ENCODE measurements at regions not wholly inside any gene's neighbourhood (a gene's known extent, or its start where the extent isn't known, plus 50 kb on each side); places are given as distances from the start of the nearest gene placed in this dataset.

DNA sequence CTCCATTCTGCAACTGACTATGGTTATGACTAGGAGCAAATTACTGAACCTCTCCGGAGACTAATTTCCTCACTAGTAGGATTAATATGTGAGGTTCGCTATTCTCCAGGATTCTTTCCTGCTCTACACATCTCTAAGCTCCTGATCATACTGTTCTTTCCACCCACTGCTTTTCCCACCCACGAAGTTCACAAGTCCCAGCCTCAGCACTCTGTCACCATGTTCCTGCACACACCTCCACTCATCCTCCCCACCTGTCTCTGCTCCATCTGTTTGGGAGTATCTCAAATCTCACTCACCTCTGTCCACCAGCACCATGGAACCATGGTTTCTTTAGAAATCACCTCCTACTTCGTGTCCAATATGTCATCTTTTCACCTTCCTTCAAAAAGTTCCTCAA lies 185.3 kb downstream of the LRATD1 start:
- no peak overlapping the region for H3K4me3 ChIP-seq
- no peaks in the 10 kb centered on the region for H3K36me3 ChIP-seq (ENCODE audit: insufficient read depth, low read length)
- no peak overlapping the region for H3K27ac ChIP-seq
- H3K9ac ChIP-seq (ENCODE audit: insufficient read length) = no peak overlapping the region
- TF ChIP-seq FOXP2 (optimal IDR thresholded peaks at IDR 0.05; ENCODE audit: control extremely low read depth, extremely low read length, insufficient read depth) (no peak), POLR2AphosphoS5 (IDR thresholded peaks at IDR 0.05; ENCODE audit: borderline replicate concordance, low read depth, low read length) (no peak), EZH2 (IDR thresholded peaks at IDR 0.05) (no peak)
- no peaks in the 10 kb centered on the region for H3K9me3 ChIP-seq (ENCODE audit: low read depth, low read length)
- DNase-seq (ENCODE audit: low read depth, low spot score) = no peak

DNA sequence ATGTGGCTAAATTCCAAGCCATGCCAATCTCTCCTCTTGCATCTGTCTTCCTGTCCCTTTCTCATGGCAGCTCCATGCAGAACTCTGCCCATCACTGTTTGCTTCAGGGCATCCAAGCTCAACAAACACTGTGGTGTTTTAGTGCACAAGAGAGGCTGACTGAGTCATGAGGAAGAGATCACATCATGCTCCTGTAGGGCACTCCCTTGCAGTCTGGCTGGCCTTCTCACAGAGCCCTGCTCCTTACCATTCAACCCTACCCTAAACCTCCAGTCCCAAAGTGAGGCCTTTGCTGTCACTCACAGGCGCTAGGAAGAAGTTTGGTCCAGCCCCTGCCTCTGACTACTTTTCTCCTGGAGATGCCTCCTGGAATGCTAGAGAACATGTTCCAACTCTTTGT lies 194.0 kb downstream of the LRATD1 start:
- Histone ChIP-seq H3K9me3 (ENCODE audit: low read depth, low read length) (no peaks in the 10 kb centered on the region), H3K4me3 (no peak overlapping the region), H3K36me3 (ENCODE audit: insufficient read depth, low read length) (no peaks in the 10 kb centered on the region), H3K27ac (no peak overlapping the region), H3K9ac (ENCODE audit: insufficient read length) (no peak overlapping the region)
- DNase-seq (ENCODE audit: low read depth, low spot score) = no peak
- no peak for TF ChIP-seq FOXP2 (optimal IDR thresholded peaks at IDR 0.05; ENCODE audit: control extremely low read depth, extremely low read length, insufficient read depth)
- TF ChIP-seq EZH2 (IDR thresholded peaks at IDR 0.05) = no peak
- no peak for TF ChIP-seq POLR2AphosphoS5 (IDR thresholded peaks at IDR 0.05; ENCODE audit: borderline replicate concordance, low read depth, low read length)

DNA sequence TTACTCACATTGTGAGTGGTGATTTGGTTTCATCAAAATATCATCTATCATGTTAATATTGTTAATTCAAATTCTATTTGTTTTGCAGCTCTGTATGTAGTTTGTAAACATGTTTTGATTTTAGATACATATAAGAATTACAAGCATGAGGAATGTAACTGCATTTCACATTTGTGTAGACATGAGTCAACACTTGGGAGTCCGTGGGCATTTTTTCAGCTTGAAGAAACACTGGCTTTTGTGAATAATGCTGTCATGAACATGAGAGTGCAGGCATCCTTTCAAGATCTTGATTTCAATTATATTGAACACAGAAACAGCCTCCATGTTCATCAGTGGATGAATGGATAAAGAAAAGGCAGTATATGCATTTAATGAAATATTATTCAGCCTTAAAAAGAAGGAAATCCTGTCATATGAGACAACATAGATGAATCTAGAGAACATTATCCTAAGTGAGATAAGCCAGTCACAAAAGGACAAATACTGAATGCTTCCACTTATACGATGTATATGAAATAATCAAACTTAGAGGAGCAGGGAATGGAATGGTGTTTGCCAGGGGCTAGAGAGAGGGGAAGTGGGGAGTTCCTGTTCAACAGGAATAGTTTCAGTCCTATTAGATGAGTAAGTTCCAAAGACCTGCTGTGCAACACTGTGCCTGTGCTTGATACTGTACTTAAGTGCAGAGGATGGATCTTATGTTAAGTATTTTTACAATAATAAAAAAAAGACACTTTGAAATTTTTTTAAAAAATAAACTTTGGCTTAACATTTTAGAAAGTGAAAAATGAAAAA lies 194.9 kb downstream of the LRATD1 start:
- Histone ChIP-seq H3K36me3 (ENCODE audit: insufficient read depth, low read length) (no peaks in the 10 kb centered on the region), H3K9ac (ENCODE audit: insufficient read length) (no peak overlapping the region), H3K4me3 (no peak overlapping the region), H3K27ac (no peak overlapping the region), H3K9me3 (ENCODE audit: low read depth, low read length) (no peaks in the 10 kb centered on the region)
- no peak for TF ChIP-seq EZH2 (IDR thresholded peaks at IDR 0.05)
- TF ChIP-seq FOXP2 (optimal IDR thresholded peaks at IDR 0.05; ENCODE audit: control extremely low read depth, extremely low read length, insufficient read depth) = no peak
- no peak for TF ChIP-seq POLR2AphosphoS5 (IDR thresholded peaks at IDR 0.05; ENCODE audit: borderline replicate concordance, low read depth, low read length)
- no peak for DNase-seq (ENCODE audit: low read depth, low spot score)

DNA sequence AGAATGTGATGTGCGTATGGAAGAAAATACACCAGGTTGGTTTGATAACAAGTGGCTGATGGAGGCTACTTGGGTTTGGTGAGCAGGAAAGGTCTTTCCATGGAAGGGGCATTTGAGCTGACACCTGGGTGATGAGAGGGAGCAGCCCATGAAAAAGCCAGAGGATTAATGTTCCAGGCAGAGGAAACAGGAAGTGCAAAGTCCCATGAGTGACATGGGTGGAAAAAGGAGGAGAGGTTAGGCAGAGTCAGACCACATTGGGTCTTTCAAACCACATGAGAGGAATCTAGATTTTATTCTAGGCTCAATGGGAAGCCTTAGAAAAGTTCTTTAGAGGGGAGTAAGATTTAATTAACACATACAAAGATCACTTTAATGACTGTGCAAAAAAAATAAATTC lies 195.7 kb downstream of the LRATD1 start:
- Histone ChIP-seq H3K27ac (no peak overlapping the region), H3K36me3 (ENCODE audit: insufficient read depth, low read length) (no peaks in the 10 kb centered on the region), H3K9ac (ENCODE audit: insufficient read length) (no peak overlapping the region), H3K4me3 (no peak overlapping the region), H3K9me3 (ENCODE audit: low read depth, low read length) (no peaks in the 10 kb centered on the region)
- DNase-seq (ENCODE audit: low read depth, low spot score) = no peak
- TF ChIP-seq POLR2AphosphoS5 (IDR thresholded peaks at IDR 0.05; ENCODE audit: borderline replicate concordance, low read depth, low read length) (no peak), EZH2 (IDR thresholded peaks at IDR 0.05) (no peak), FOXP2 (optimal IDR thresholded peaks at IDR 0.05; ENCODE audit: control extremely low read depth, extremely low read length, insufficient read depth) (no peak)

DNA sequence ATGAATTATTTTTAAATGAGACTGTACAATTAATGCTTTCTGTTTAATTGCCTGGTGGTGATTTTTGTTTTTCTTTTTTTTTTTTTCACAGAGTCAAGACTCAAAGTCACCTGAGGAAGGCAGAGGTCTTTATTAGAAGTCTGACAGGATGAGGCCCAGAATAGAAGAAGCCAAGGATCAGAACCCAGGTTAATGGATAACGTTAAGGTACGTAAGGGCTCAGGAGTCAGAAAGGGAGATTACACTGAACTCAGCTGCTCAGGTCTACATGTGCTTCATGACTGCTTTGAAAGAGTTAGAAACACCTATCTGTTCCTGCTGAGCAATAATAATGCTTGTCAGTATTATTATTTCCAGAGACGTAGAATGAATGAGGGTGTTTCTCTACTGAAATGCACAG lies 196.5 kb downstream of the LRATD1 start:
- TF ChIP-seq POLR2AphosphoS5 (IDR thresholded peaks at IDR 0.05; ENCODE audit: borderline replicate concordance, low read depth, low read length) = no peak
- no peak for TF ChIP-seq FOXP2 (optimal IDR thresholded peaks at IDR 0.05; ENCODE audit: control extremely low read depth, extremely low read length, insufficient read depth)
- no peak for TF ChIP-seq EZH2 (IDR thresholded peaks at IDR 0.05)
- H3K36me3 ChIP-seq (ENCODE audit: insufficient read depth, low read length) = no peaks in the 10 kb centered on the region
- no peak overlapping the region for H3K9ac ChIP-seq (ENCODE audit: insufficient read length)
- no peaks in the 10 kb centered on the region for H3K9me3 ChIP-seq (ENCODE audit: low read depth, low read length)
- no peak overlapping the region for H3K4me3 ChIP-seq
- no peak overlapping the region for H3K27ac ChIP-seq
- DNase-seq (ENCODE audit: low read depth, low spot score) = no peak

DNA sequence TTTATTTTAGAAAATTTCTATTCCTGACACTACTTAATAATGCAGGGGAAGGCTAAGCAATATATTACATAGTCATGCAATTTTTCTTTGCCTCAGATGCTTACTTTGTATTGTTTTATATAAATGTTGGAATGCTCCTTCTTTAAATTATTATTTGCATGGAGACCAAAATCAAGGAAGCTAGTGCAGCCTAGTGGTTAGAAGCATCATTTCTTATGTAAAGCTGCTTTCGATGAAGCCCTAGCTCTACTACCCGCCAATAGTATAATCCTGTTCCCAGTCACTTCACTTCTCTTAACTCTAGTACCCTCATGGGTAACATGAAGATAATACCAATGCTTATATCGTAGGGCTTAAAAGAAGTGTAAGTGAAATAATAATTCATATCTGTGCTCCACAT lies 198.9 kb downstream of the LRATD1 start:
- no peaks in the 10 kb centered on the region for H3K36me3 ChIP-seq (ENCODE audit: insufficient read depth, low read length)
- H3K4me3 ChIP-seq = no peak overlapping the region
- H3K27ac ChIP-seq = no peak overlapping the region
- H3K9me3 ChIP-seq (ENCODE audit: low read depth, low read length) = no peaks in the 10 kb centered on the region
- TF ChIP-seq POLR2AphosphoS5 (IDR thresholded peaks at IDR 0.05; ENCODE audit: borderline replicate concordance, low read depth, low read length) (no peak), FOXP2 (optimal IDR thresholded peaks at IDR 0.05; ENCODE audit: control extremely low read depth, extremely low read length, insufficient read depth) (no peak), EZH2 (IDR thresholded peaks at IDR 0.05) (no peak)
- no peak overlapping the region for H3K9ac ChIP-seq (ENCODE audit: insufficient read length)
- DNase-seq (ENCODE audit: low read depth, low spot score) = no peak

DNA sequence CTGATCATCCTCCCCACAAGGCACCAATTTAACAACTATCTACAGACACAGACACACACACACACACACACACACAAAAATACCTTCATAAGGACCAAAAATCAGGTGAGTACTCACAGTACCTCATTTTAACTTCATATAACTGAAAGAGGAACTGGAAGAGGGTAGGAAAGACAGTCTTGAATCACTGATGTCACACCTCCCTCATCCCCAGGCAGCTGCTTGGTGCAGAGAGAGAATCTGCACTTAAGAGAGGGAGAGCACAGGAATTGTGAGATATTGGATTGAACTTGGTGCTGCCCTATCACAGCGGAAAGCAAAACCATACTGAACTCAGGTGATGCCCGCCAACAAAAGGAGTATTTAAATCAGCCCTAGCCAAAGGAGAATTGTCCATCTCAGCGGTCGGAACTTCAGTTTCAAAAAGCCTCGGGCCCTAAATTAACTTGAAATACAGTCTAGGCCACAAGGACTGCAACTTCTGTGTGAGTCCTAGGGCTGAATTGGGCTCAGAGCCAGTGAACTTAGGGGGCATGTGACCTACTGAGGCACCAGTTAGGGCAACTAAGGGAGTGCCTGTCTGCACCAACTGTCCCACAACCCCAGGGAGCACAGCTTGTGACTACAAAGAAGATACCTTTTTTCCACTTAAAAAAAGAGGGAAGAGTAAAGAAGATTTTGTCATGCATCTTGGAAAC lies 211.1 kb downstream of the LRATD1 start:
- H3K27ac ChIP-seq = no peak overlapping the region
- no peak for DNase-seq (ENCODE audit: low read depth, low spot score)
- no peaks in the 10 kb centered on the region for H3K9me3 ChIP-seq (ENCODE audit: low read depth, low read length)
- no peak overlapping the region for H3K9ac ChIP-seq (ENCODE audit: insufficient read length)
- no peaks in the 10 kb centered on the region for H3K36me3 ChIP-seq (ENCODE audit: insufficient read depth, low read length)
- H3K4me3 ChIP-seq = no peak overlapping the region
- TF ChIP-seq EZH2 (IDR thresholded peaks at IDR 0.05) = no peak
- no peak for TF ChIP-seq POLR2AphosphoS5 (IDR thresholded peaks at IDR 0.05; ENCODE audit: borderline replicate concordance, low read depth, low read length)
- TF ChIP-seq FOXP2 (optimal IDR thresholded peaks at IDR 0.05; ENCODE audit: control extremely low read depth, extremely low read length, insufficient read depth) = no peak

DNA sequence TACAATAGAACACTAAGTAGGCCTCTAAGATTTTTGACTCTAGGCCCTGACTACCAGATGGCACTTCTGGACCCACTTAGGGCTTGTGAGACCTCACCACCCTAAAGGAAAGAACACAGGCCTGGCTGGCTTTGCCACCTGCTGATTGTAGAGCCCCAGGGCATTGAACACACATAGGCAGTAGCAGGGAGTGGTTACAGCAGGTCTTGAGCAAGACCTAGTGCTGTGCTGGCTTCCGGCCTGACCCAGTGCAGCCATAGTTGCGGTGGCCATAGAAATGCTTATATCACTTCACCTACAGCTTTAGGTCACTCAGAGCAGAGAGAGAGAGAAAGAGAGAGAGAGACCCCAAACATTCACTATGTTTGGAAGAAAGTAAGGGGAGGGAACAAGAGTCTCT lies 223.2 kb downstream of the LRATD1 start:
- no peak overlapping the region for H3K9ac ChIP-seq (ENCODE audit: insufficient read length)
- DNase-seq (ENCODE audit: low read depth, low spot score) = no peak
- no peaks in the 10 kb centered on the region for H3K36me3 ChIP-seq (ENCODE audit: insufficient read depth, low read length)
- H3K9me3 ChIP-seq (ENCODE audit: low read depth, low read length) = no peaks in the 10 kb centered on the region
- H3K27ac ChIP-seq = no peak overlapping the region
- TF ChIP-seq FOXP2 (optimal IDR thresholded peaks at IDR 0.05; ENCODE audit: control extremely low read depth, extremely low read length, insufficient read depth) (no peak), POLR2AphosphoS5 (IDR thresholded peaks at IDR 0.05; ENCODE audit: borderline replicate concordance, low read depth, low read length) (no peak), EZH2 (IDR thresholded peaks at IDR 0.05) (no peak)
- H3K4me3 ChIP-seq = no peak overlapping the region
